BJ (cell line): ENCODE measurements at regions not wholly inside any gene's neighbourhood (a gene's known extent, or its start where the extent isn't known, plus 50 kb on each side); places are given as distances from the start of the nearest gene placed in this dataset.
"Not testable (repeated sequence)": the region's sequence is repeated elsewhere in the genome, so short reads cannot be mapped to it uniquely, and the experiment has no call there.

Experiments used
- CTCF ChIA-PET: fragments of 350-600 bp; formaldehyde crosslinking; extraction: SDS; loops from one replicate; lab custom pipeline; 2021; ENCODE audit warnings: antibody characterized with exemption, inconsistent platforms; lab: Yijun Ruan, JAX
- POLR2A ChIA-PET: fragments of 300-600 bp; sonication (Branson Sonifier 250); formaldehyde crosslinking; extraction: SDS; loops from one replicate; lab custom pipeline; 2021; ENCODE audit warnings: antibody characterized with exemption; lab: Charles Lee
- DNase-seq: peaks from one replicate; pipeline ENCODE4 v3.0.0-alpha.2; 2011; ENCODE audit warnings: low read depth
- H3K27me3 ChIP-seq: 2 replicates; pipeline ENCODE4 v1.6.0; 2011; ENCODE audit warnings: low read length; ENCODE audit not compliant: control insufficient read depth, insufficient read depth
- H3K36me3 ChIP-seq: 2 replicates; pipeline ENCODE4 v1.5.1; 2011; ENCODE audit warnings: low read length; ENCODE audit not compliant: control insufficient read depth, insufficient read depth
- H3K4me3 ChIP-seq: 2 replicates; pipeline ENCODE4 v1.5.1; 2011; ENCODE audit warnings: low read depth, mild to moderate bottlenecking, control low read depth, low read length
- CTCF ChIP-seq: IDR thresholded peaks from 2 replicates; pipeline ENCODE4 v1.5.1; 2011; ENCODE audit warnings: low read depth, mild to moderate bottlenecking, control low read depth, inconsistent platforms, low read length, moderate library complexity; ENCODE audit not compliant: insufficient read depth

GRCh38 chr14:48243900-48244299, 568.5 kb upstream of the MDGA2 start:
- H3K36me3 ChIP-seq, result no peaks in the 10 kb centered on the region
- DNase-seq, result no peak
- no peaks in the 10 kb centered on the region for H3K27me3 ChIP-seq
- POLR2A ChIA-PET, result no interaction called here
- no peak overlapping the region for H3K4me3 ChIP-seq
- CTCF ChIA-PET, result no interaction called here
- no peak for TF ChIP-seq CTCF

GRCh38 chr14:48229091-48229490, 553.7 kb upstream of the MDGA2 start:
- no peak for TF ChIP-seq CTCF
- ChIA-PET POLR2A (no interaction called here), CTCF (no interaction called here)
- no peak for DNase-seq
- H3K27me3 ChIP-seq, result no peaks in the 10 kb centered on the region
- H3K4me3 ChIP-seq, result no peak overlapping the region
- no peaks in the 10 kb centered on the region for H3K36me3 ChIP-seq

- ChIA-PET CTCF (no interaction called here), POLR2A (no interaction called here)
- no peak for TF ChIP-seq CTCF
- no peak overlapping the region for H3K4me3 ChIP-seq
- H3K36me3 ChIP-seq, result no peaks in the 10 kb centered on the region
- DNase-seq, result no peak
- H3K27me3 ChIP-seq, result no peaks in the 10 kb centered on the region
Observed at GRCh38 chr14:48193893-48194292, 518.5 kb upstream of the MDGA2 start.

- CTCF ChIA-PET, H3K27me3 ChIP-seq, DNase-seq, H3K36me3 ChIP-seq, H3K4me3 ChIP-seq, POLR2A ChIA-PET: not testable (repeated sequence)
Observed at GRCh38 chr14:48149624-48150023, 474.2 kb upstream of the MDGA2 start.

DNA sequence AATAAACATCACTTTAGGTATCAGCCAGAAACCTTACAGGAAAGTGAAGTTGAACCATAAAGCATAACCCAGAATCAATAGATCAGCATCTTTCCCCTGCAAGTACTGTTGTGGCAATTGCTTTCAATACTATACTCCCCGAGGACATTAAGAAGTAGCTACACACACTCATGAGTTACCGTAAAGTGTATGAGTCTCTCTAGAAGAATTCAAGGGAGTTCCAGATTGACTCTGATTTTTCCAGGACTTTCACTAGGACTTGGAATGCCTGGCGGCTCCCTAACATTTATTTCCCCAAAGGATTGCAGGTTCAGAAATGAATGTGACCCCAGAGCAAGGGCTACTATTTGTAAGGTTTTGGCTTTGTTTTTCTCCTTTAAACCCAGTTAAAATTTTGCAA, 465.4 kb upstream of the MDGA2 start:
- no peak for DNase-seq
- ChIA-PET CTCF (no interaction called here), POLR2A (no interaction called here)
- Histone ChIP-seq H3K4me3 (no peak overlapping the region), H3K27me3 (no peaks in the 10 kb centered on the region), H3K36me3 (no peaks in the 10 kb centered on the region)
- no peak for TF ChIP-seq CTCF

DNA sequence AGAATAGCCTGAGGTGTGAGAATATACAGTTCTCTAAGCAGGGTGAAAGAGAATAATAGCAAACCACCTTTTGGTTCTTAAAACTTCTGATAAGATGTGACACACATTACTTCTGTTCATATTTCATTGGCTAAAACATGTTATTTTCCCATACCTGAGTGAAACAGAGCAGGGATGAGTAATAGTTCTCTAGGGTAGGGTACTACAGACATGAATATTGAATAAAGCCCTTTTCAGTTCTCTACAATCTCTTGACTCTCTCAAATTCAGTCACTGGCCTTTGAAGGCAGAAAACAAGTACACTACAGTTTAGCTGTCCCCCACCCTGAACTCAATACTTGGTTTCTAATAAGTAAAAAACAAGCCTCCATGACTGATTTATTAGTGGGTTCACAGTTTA, 454.1 kb upstream of the MDGA2 start:
- no peak for TF ChIP-seq CTCF
- H3K4me3 ChIP-seq, result no peak overlapping the region
- CTCF ChIA-PET, result no interaction called here
- no peaks in the 10 kb centered on the region for H3K27me3 ChIP-seq
- no peaks in the 10 kb centered on the region for H3K36me3 ChIP-seq
- no peak for DNase-seq
- POLR2A ChIA-PET, result no interaction called here
